NCI-H2029 (cell line): ENCODE measurements at regions not wholly inside any gene's neighbourhood (a gene's known extent, or its start where the extent isn't known, plus 50 kb on each side); places are given as distances from the start of the nearest gene placed in this dataset.
"Not testable (repeated sequence)": the region's sequence is repeated elsewhere in the genome, so short reads cannot be mapped to it uniquely, and the experiment has no call there.

Source experiments
- DNase-seq: peaks from one replicate; lab custom pipeline; 2025; lab: John Stamatoyannopoulos, UW

DNA sequence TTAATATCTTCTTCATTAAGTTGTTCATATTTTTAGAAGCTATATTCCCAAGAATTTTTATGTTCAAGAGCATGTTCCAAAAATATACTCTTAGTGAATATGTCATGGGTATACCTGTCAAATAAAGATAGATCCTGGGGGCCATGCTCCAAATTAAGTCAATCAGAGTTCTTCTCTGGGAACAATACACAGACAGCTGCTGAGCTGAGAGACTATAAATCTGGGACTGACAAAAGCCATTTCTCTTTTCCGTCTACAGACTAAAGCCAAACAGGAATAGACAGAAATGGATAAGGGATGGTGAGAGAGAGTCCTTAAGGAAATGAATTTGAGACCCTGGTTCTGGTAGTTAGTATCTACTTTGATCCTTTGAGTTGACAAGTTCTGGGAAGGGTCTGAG, 465.1 kb upstream of the RASGRP1 start:
- DNase-seq, result no peak

DNA sequence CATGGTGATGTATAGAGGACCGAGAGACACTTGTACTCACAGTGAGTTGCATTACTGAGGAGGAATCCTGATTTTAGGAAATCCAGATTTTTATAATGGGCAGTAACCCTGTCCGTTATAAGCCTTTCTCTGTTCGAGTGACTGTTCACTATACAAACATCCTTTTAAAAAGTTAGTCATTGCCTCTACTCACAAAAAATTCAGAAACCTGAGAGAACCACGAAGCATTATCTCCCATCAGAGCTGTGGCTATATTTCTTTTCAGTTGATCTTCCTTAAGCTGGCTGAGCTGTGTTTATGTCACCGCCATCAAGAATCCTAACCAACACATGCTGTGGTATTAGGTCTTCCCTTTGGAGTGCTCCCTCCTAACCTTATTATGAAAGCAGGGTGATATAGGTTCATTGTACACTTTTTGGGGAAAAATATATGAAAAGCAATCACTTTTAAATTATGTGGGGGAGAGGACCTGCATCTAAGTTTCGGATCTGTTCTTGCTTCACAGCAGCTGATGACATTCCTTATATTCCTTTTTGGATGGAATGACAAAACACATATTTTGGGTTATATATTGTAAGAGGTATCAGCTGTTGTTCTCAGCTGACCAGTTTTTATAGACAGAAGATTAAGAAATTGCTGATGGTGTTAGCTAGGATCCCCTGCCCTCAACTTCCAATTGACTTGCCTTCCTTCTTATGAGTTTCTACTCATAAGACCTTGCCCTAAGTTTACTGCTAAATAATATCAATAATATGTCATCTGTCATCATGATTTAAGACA, 465.9 kb upstream of the RASGRP1 start:
- DNase-seq, result no peak

- DNase-seq, result no peak
These were observed 467.0 kb upstream of the RASGRP1 start for GRCh38 chr15:39031596-39031995.

- DNase-seq, result no peak
These were observed 470.2 kb upstream of the RASGRP1 start for GRCh38 chr15:39034816-39035215.

DNA sequence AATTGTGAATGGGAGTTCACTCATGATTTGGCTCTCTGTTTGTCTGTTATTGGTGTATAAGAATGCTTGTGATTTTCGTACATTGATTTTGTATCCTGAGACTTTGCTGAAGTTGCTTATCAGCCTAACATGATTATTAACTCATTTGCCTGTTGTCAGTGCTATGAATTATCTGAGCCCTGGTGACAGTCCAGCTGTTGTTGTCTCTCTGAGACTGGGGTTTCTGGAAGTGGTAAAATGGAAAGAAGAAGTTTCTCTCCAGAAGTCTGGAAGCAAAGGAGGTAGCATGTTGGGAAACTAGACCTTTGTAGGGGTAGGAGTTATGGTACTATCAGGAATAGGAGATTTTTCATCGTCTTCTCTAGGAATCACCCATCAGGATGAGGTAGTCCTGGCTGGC, 473.0 kb upstream of the RASGRP1 start:
- DNase-seq, result not testable (repeated sequence)

- no peak for DNase-seq
These were observed 476.2 kb upstream of the RASGRP1 start for GRCh38 chr15:39040861-39041260.

- DNase-seq, result no peak
These were observed 477.4 kb upstream of the RASGRP1 start for GRCh38 chr15:39041979-39042495.

DNA sequence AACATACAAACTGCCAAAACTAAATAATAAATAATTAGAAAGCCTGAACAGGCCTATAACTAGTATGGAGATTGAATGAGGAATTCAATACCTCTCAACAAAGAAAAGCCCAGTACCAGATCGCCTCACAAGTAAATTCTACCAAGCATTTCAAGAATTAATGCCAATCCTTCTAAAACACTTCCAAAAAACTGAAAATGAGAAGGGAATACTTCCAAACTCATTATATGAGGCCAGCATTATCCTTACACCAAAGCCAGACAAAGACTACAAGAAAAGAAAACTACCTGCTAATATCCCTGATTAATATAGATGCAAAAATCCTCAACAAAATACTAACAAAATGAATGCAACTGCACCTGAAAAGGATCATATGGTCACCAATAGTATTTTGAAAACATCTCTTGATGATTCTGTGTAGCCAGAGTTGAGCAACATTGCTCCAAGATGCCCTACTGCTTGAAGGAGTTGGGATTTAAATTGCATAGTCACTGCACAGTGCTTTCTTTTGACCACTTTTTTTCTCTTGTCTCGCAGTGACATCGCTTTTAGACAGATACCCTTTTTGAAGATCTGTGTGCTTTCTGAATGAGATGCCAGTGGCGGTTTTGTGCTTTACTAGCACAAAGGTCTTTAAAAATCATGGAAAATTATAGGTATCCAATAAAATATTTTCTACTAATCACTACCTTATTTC, 487.2 kb upstream of the RASGRP1 start:
- DNase-seq, result no peak

GRCh38 chr15:39052323-39052705, 487.7 kb upstream of the RASGRP1 start:
- no peak for DNase-seq

DNA sequence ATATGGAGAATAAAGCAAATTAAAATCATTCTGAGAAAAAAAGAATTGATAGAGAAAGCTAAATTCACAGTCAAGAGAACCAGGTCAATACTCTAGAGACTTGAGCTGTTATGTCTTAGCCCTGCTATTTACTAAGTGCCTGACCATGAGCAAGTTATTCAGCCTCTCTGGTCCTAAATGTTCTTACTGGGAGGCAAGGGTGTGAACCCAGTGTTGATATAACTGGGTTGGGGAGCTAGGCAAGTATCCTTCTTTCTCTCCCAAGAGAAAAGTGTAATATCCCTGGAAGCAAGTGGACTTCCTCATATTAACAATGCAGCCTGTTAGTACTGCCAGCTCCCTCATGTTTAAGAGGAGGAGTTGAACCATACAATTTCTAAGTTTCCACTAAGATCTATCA, 488.9 kb upstream of the RASGRP1 start:
- no peak for DNase-seq

GRCh38 chr15:39054128-39054732, 489.6 kb upstream of the RASGRP1 start:
- no peak for DNase-seq

- no peak for DNase-seq
These were observed 491.7 kb upstream of the RASGRP1 start for GRCh38 chr15:39056357-39056756.

- DNase-seq, result no peak
These were observed 493.9 kb upstream of the RASGRP1 start for GRCh38 chr15:39058351-39059131.

GRCh38 chr15:39059917-39060316, 495.3 kb upstream of the RASGRP1 start:
- DNase-seq, result no peak

- DNase-seq, result no peak
These were observed 497.4 kb upstream of the RASGRP1 start for GRCh38 chr15:39061952-39062464.

DNA sequence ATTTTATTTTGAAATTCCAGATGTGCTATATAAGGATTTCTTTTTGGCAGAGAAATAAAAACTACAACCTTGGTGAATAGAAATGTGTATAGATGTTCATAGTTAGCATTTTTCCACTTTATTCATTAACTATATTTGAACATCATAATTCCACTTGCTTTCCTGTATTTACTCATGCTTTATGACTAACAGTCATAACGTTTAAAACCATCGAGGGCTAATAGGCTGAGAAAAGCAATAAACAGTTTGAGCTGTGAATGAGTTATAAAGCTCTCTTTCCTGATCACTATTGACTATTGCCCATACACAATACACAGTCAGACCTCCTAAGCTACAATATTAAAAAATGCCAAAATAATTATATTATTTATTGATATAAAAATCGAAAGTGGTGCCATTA, 502.1 kb upstream of the RASGRP1 start:
- DNase-seq, result no peak

DNA sequence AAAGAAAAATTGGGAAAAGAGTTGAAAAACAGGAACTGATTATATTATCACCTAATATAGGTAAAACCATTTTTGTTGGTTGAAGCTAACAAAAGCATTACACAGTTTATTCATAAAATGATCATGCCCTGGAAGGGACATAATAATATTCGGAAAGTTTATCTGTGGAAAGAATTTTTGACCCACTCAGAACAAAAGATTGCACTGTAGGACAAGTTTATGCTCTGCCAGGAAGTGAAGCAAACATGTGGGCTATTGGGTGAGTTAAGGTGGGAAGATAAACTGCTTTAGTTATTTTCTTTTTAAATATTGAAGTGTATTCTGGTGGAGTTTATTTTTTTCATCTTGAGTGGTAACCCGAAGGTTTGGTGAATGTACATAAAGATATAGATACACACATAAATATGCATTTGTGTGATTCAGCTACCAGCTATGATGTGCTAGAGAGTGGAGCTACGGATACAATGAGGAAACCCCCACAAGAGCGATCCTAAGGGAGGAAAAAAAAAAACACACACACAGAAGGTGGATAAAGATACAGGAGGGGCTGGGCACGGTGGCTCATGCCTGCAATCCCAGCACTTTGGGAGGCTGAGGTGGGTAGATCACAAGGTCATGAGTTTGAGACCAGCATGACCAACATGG, 506.4 kb upstream of the THBS1 start:
- DNase-seq, result no peak

DNA sequence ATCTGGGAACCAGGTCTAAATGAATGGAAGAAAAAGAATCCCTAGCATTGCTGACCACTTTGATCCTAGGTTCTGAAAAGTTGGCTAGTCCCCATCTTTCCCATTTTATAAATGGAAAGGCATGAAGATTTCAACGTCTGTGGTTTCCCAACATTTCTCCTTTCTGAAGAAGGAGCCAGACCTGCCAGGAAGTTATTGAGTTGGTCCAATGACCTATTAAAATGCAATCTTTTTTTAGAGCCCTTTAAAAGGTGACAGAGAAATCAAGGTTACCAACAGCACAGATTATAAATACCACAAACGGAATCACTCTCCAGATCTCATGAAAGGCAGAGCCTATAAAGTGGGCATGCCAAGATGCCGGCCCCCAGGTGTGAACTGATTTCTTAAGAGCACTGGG, 505.6 kb upstream of the THBS1 start:
- DNase-seq, result no peak

DNA sequence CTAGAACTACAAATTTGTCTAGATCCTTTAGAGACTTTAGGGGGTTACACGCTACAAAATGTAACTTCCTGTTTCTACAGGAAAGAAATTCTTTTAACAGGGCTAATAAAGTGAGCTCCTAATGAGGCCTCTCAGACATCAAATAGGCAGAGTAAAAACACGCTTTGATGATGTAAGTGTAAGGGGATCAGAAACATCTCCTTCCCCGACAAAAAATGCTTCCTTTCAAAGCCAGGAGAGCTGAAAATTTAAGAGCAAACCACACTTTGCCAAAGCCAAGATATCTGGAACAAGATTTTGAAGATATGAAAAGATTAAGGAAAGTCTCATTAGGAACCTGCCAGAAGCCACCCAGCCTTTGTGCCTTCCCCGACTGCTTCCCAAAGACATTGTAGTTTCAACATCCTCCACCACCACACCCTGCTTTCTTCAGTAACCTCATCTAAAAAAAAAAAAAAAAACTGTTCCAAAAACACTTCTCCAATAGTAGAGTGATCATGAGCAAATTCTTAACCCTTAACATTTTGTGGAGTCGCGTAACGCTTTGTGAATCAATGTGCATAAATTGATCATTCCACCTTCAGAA, 505.0 kb upstream of the THBS1 start:
- DNase-seq, result no peak

DNA sequence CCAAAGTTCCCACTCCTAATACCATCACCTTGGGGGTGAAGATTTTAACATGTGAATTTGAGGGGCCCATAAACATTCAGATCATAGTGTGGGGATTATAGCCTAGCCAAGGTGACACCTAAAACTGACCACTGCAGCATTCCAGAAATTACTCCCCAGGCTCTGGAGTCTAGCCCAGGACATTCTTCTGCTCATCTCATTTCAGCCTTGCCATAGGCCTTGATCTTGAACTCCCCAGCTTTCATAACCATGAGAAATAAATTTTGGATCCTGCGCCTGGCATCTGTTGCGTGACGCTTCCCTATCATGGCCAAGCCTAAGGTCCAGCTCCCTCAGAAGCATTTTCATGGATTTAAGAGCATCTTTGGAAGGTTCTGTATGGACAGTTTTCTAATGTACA, 502.9 kb upstream of the THBS1 start:
- no peak for DNase-seq

DNA sequence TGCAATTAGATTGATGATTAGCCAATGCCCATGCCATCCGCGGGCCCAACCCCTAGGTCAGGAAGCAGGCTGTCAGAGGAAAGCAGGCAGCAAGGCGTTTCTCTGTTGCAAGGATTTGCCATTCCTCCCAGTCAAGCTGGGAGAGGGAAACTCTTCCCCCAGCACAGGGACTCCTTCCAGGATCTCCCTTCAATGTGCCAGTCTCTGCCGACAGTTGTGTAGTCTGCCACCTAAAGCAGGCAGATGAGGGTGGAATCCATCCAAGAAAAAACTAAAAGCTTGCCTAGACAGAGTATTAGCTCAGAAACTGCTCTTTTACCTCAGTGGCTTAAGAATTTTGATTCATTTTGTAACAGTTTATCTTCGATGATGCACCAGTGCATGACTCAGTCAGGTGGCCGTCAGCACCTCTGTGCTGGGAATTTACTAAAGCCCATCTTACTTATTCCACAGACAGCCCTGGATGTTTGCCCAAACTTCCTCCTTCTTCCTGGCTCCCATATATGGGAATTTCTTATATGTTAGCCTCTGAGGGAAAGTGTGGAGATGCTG, 501.5 kb upstream of the THBS1 start:
- DNase-seq, result no peak
